ENCODE measurements at regions not wholly inside any gene's neighbourhood (a gene's known extent, or its start where the extent isn't known, plus 50 kb on each side); places are given as distances from the start of the nearest gene placed in this dataset.

GRCh38 chr5:43893951-43894684 is 291.1 kb downstream of the NNT start:
- H3K4me3 Mint-ChIP-seq, result no peak overlapping the region
- H3K79me2 ChIP-seq (ENCODE audit: low read depth), result no peaks in the 10 kb centered on the region
- no peak for DNase-seq (ENCODE audit: low spot score)
- H3K27ac ChIP-seq, result no peak overlapping the region
- no peaks in the 10 kb centered on the region for H3F3A ChIP-seq (ENCODE audit: low read depth)
- no peaks in the 10 kb centered on the region for H3K4me1 Mint-ChIP-seq
- no peak overlapping the region for H3K4me2 ChIP-seq
- H3K27ac Mint-ChIP-seq, result no peak overlapping the region
- peaks cover 3% of the 10 kb centered on the region for H3K27me3 Mint-ChIP-seq (ENCODE audit: insufficient read depth, low read depth)
- H4K20me1 ChIP-seq (ENCODE audit: low read depth), result no peaks in the 10 kb centered on the region
- H3K36me3 ChIP-seq, result no peaks in the 10 kb centered on the region
- H3K4me3 ChIP-seq, result no peak overlapping the region
- H3K9ac ChIP-seq, result no peak overlapping the region
- H3K4me1 ChIP-seq, result no peaks in the 10 kb centered on the region
- H3K9me3 Mint-ChIP-seq, result no peaks in the 10 kb centered on the region
- TF ChIP-seq CTCF (IDR thresholded peaks at IDR 0.05), result no peak
- H3K27me3 ChIP-seq, result no peaks in the 10 kb centered on the region
- H3K36me3 Mint-ChIP-seq, result no peaks in the 10 kb centered on the region
- no peaks in the 10 kb centered on the region for H3K9me3 ChIP-seq (ENCODE audit: low read depth)
- no peak overlapping the region for H2AFZ ChIP-seq (replicated peaks)

- no peaks in the 10 kb centered on the region for H3K9me3 ChIP-seq (ENCODE audit: low read depth)
- H3K4me3 Mint-ChIP-seq, result no peak overlapping the region
- H3K79me2 ChIP-seq (ENCODE audit: low read depth), result no peaks in the 10 kb centered on the region
- no peaks in the 10 kb centered on the region for H3F3A ChIP-seq (ENCODE audit: low read depth)
- no peaks in the 10 kb centered on the region for H3K27me3 ChIP-seq
- no peaks in the 10 kb centered on the region for H3K36me3 Mint-ChIP-seq
- H3K36me3 ChIP-seq, result no peaks in the 10 kb centered on the region
- no peak overlapping the region for H2AFZ ChIP-seq (replicated peaks)
- no peak overlapping the region for H3K4me3 ChIP-seq
- H4K20me1 ChIP-seq (ENCODE audit: low read depth), result no peaks in the 10 kb centered on the region
- H3K4me1 ChIP-seq, result no peaks in the 10 kb centered on the region
- no peak overlapping the region for H3K27ac Mint-ChIP-seq
- no peak overlapping the region for H3K4me2 ChIP-seq
- DNase-seq (ENCODE audit: low spot score), result no peak
- no peak for TF ChIP-seq EZH2 (IDR thresholded peaks at IDR 0.05)
- H3K27me3 Mint-ChIP-seq (ENCODE audit: insufficient read depth, low read depth), result no peaks in the 10 kb centered on the region
- H3K4me1 Mint-ChIP-seq, result no peaks in the 10 kb centered on the region
- no peaks in the 10 kb centered on the region for H3K9me3 Mint-ChIP-seq
- H3K9ac ChIP-seq, result no peak overlapping the region
- H3K27ac ChIP-seq, result no peak overlapping the region
Measured at GRCh38 chr5:43891112-43891511, 288.1 kb downstream of the NNT start.

GRCh38 chr5:43889233-43889632 is 286.3 kb downstream of the NNT start:
- Histone ChIP-seq H3K9ac (no peak overlapping the region), H3K9me3 (ENCODE audit: low read depth) (no peaks in the 10 kb centered on the region), H4K20me1 (ENCODE audit: low read depth) (no peaks in the 10 kb centered on the region), H2AFZ (replicated peaks) (no peak overlapping the region), H3K4me2 (no peak overlapping the region), H3K27ac (no peak overlapping the region), H3K27me3 (no peaks in the 10 kb centered on the region), H3K4me1 (no peaks in the 10 kb centered on the region), H3F3A (ENCODE audit: low read depth) (no peaks in the 10 kb centered on the region), H3K4me3 (no peak overlapping the region), H3K79me2 (ENCODE audit: low read depth) (no peaks in the 10 kb centered on the region), H3K36me3 (no peaks in the 10 kb centered on the region)
- no peak for DNase-seq (ENCODE audit: low spot score)
- no peak for TF ChIP-seq CTCF (IDR thresholded peaks at IDR 0.05)
- no peak for TF ChIP-seq EZH2phosphoT487 (IDR thresholded peaks at IDR 0.05)
- no peak for TF ChIP-seq EZH2 (IDR thresholded peaks at IDR 0.05)
- Mint-ChIP-seq H3K27ac (no peak overlapping the region), H3K9me3 (no peaks in the 10 kb centered on the region), H3K36me3 (no peaks in the 10 kb centered on the region), H3K4me1 (no peaks in the 10 kb centered on the region), H3K27me3 (ENCODE audit: insufficient read depth, low read depth) (no peaks in the 10 kb centered on the region), H3K4me3 (no peak overlapping the region)

GRCh38 chr5:43875741-43876140 is 272.8 kb downstream of the NNT start:
- Histone ChIP-seq H4K20me1 (ENCODE audit: low read depth) (no peaks in the 10 kb centered on the region), H3K4me2 (no peak overlapping the region), H3K9me3 (ENCODE audit: low read depth) (no peaks in the 10 kb centered on the region), H3K4me3 (no peak overlapping the region), H3K79me2 (ENCODE audit: low read depth) (no peaks in the 10 kb centered on the region), H3F3A (ENCODE audit: low read depth) (no peaks in the 10 kb centered on the region), H3K9ac (no peak overlapping the region), H3K4me1 (peaks cover 4% of the 10 kb centered on the region), H2AFZ (replicated peaks) (no peak overlapping the region), H3K27ac (no peak overlapping the region), H3K36me3 (no peaks in the 10 kb centered on the region), H3K27me3 (no peaks in the 10 kb centered on the region)
- Mint-ChIP-seq H3K9me3 (no peaks in the 10 kb centered on the region), H3K27ac (no peak overlapping the region), H3K4me3 (no peak overlapping the region), H3K36me3 (no peaks in the 10 kb centered on the region), H3K27me3 (ENCODE audit: insufficient read depth, low read depth) (no peaks in the 10 kb centered on the region), H3K4me1 (no peaks in the 10 kb centered on the region)
- TF ChIP-seq CTCF (IDR thresholded peaks at IDR 0.05), result no peak
- TF ChIP-seq EZH2 (IDR thresholded peaks at IDR 0.05), result no peak
- no peak for TF ChIP-seq EZH2phosphoT487 (IDR thresholded peaks at IDR 0.05)
- DNase-seq (ENCODE audit: low spot score), result no peak

All from neural progenitor cell (in vitro differentiated cells).